ENCODE measurements at regions not wholly inside any gene's neighbourhood (a gene's known extent, or its start where the extent isn't known, plus 50 kb on each side); places are given as distances from the start of the nearest gene placed in this dataset.

DNA sequence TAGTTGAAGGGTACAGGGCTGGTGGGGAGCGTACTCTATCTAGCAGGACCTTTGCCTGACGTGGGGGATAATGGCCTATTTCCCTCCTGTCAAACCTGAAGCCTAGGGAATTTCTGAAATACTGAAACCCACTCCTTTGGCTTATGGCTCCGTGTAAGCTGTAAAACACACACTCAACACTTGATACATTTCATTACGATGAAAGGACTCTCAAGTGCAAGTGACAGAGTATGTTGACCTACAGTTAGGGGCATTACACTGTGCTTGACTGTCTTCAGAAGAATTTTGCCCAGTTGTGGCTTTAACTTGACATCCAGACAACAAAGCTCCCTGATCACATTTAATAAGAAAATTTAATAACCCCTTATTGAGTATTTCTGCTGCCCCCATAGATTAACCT is 194.3 kb downstream of the BAMBI start:
- TF ChIP-seq, protein P1, sequence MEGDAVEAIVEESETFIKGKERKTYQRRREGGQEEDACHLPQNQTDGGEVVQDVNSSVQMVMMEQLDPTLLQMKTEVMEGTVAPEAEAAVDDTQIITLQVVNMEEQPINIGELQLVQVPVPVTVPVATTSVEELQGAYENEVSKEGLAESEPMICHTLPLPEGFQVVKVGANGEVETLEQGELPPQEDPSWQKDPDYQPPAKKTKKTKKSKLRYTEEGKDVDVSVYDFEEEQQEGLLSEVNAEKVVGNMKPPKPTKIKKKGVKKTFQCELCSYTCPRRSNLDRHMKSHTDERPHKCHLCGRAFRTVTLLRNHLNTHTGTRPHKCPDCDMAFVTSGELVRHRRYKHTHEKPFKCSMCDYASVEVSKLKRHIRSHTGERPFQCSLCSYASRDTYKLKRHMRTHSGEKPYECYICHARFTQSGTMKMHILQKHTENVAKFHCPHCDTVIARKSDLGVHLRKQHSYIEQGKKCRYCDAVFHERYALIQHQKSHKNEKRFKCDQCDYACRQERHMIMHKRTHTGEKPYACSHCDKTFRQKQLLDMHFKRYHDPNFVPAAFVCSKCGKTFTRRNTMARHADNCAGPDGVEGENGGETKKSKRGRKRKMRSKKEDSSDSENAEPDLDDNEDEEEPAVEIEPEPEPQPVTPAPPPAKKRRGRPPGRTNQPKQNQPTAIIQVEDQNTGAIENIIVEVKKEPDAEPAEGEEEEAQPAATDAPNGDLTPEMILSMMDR (IDR thresholded peaks at IDR 0.05) = no peak
- no peak for TF ChIP-seq REST (IDR thresholded peaks at IDR 0.05; ENCODE audit: insufficient read depth in 1 of 2, low read depth in 2 of 2, low read length in 1 of 2)
- no peak for TF ChIP-seq POLR2AphosphoS5 (IDR thresholded peaks at IDR 0.05; ENCODE audit: low read depth, low read length)
- no peak for TF ChIP-seq TCF7L2 (IDR thresholded peaks at IDR 0.05; ENCODE audit: low read depth, low read length)
- TF ChIP-seq SIN3A (IDR thresholded peaks at IDR 0.05; ENCODE audit: borderline replicate concordance, insufficient read depth, low read depth, low read length) = no peak

Data from Panc1 (cell line).